ENCODE measurements at regions not wholly inside any gene's neighbourhood (a gene's known extent, or its start where the extent isn't known, plus 50 kb on each side); places are given as distances from the start of the nearest gene placed in this dataset.
"Not testable (repeated sequence)": the region's sequence is repeated elsewhere in the genome, so short reads cannot be mapped to it uniquely, and the experiment has no call there.

- TF ChIP-seq EZH2 (IDR thresholded peaks at IDR 0.05; ENCODE audit: borderline replicate concordance, low read depth, low read length, poor library complexity, severe bottlenecking) (no peak), CTCF (conservative IDR thresholded peaks at IDR 0.05; ENCODE audit: low read depth, low read length) (no peak)
- no peaks in the 10 kb centered on the region for H3K27me3 ChIP-seq (replicated peaks; ENCODE audit: insufficient read depth, low read depth, low read length, poor library complexity)
- H3K36me3 ChIP-seq (ENCODE audit: insufficient read depth, low read length, poor library complexity, severe bottlenecking): no peaks in the 10 kb centered on the region
- no peak for DNase-seq (ENCODE audit: low spot score)
- intact Hi-C loops (cut with micrococcal nuclease; ENCODE audit: unreplicated experiment): loop anchor here (10.0 kb wide), 1 partner anchor 678 kb away; the partner anchor contains the start of gene RMC1
- H3K9me3 ChIP-seq (ENCODE audit: low read depth, low read length, poor library complexity, severe bottlenecking): no peaks in the 10 kb centered on the region
- CTCF ChIA-PET: no interaction called here
- POLR2A ChIA-PET (ENCODE audit: low non-redundant PET): no interaction called here
- no peak overlapping the region for H3K4me3 ChIP-seq (ENCODE audit: low read depth, low read length, poor library complexity, severe bottlenecking)
- H3K27ac ChIP-seq (ENCODE audit: low read depth, low read length, poor library complexity, severe bottlenecking): no peak overlapping the region
- no TSS peak for BruUV-seq (replicated peaks)
- H3K4me1 ChIP-seq (ENCODE audit: insufficient read depth, low read length, poor library complexity, severe bottlenecking): peaks cover 11% of the 10 kb centered on the region
These were observed 105.9 kb upstream of the RBBP8 start for GRCh38 chr18:22827216-22827615.

GRCh38 chr18:22827741-22828140, 105.4 kb upstream of the RBBP8 start:
- ChIA-PET POLR2A (ENCODE audit: low non-redundant PET) (no interaction called here), CTCF (interaction anchor here (0.5 kb wide), 1 partner anchor 158 kb away, joined by 6 read pairs; no protein-coding TSS in a partner anchor)
- H3K4me3 ChIP-seq (ENCODE audit: low read depth, low read length, poor library complexity, severe bottlenecking): no peak overlapping the region
- no peak for DNase-seq (ENCODE audit: low spot score)
- no peaks in the 10 kb centered on the region for H3K36me3 ChIP-seq (ENCODE audit: insufficient read depth, low read length, poor library complexity, severe bottlenecking)
- BruUV-seq (replicated peaks): no TSS peak
- no peak overlapping the region for H3K27ac ChIP-seq (ENCODE audit: low read depth, low read length, poor library complexity, severe bottlenecking)
- H3K9me3 ChIP-seq (ENCODE audit: low read depth, low read length, poor library complexity, severe bottlenecking): no peaks in the 10 kb centered on the region
- peaks cover 6% of the 10 kb centered on the region for H3K4me1 ChIP-seq (ENCODE audit: insufficient read depth, low read length, poor library complexity, severe bottlenecking)
- no peak for TF ChIP-seq EZH2 (IDR thresholded peaks at IDR 0.05; ENCODE audit: borderline replicate concordance, low read depth, low read length, poor library complexity, severe bottlenecking)
- no peak for TF ChIP-seq CTCF (conservative IDR thresholded peaks at IDR 0.05; ENCODE audit: low read depth, low read length)
- no peaks in the 10 kb centered on the region for H3K27me3 ChIP-seq (replicated peaks; ENCODE audit: insufficient read depth, low read depth, low read length, poor library complexity)
- intact Hi-C loops (cut with micrococcal nuclease; ENCODE audit: unreplicated experiment): loop anchor here (10.0 kb wide), 1 partner anchor 677 kb away; the partner anchor contains the start of gene RMC1

- POLR2A ChIA-PET (ENCODE audit: low non-redundant PET): no interaction called here
- no peaks in the 10 kb centered on the region for H3K9me3 ChIP-seq (ENCODE audit: low read depth, low read length, poor library complexity, severe bottlenecking)
- no TSS peak for BruUV-seq (replicated peaks)
- no peak overlapping the region for H3K4me3 ChIP-seq (ENCODE audit: low read depth, low read length, poor library complexity, severe bottlenecking)
- CTCF ChIA-PET: interaction anchor here (0.5 kb wide), 1 partner anchor 158 kb away, joined by 6 read pairs; no protein-coding TSS in a partner anchor
- no peak overlapping the region for H3K27ac ChIP-seq (ENCODE audit: low read depth, low read length, poor library complexity, severe bottlenecking)
- no peaks in the 10 kb centered on the region for H3K36me3 ChIP-seq (ENCODE audit: insufficient read depth, low read length, poor library complexity, severe bottlenecking)
- DNase-seq (ENCODE audit: low spot score): no peak
- peaks cover 1% of the 10 kb centered on the region for H3K4me1 ChIP-seq (ENCODE audit: insufficient read depth, low read length, poor library complexity, severe bottlenecking)
- TF ChIP-seq CTCF (conservative IDR thresholded peaks at IDR 0.05; ENCODE audit: low read depth, low read length) (no peak), EZH2 (IDR thresholded peaks at IDR 0.05; ENCODE audit: borderline replicate concordance, low read depth, low read length, poor library complexity, severe bottlenecking) (no peak)
- no peaks in the 10 kb centered on the region for H3K27me3 ChIP-seq (replicated peaks; ENCODE audit: insufficient read depth, low read depth, low read length, poor library complexity)
- intact Hi-C loops (cut with micrococcal nuclease; ENCODE audit: unreplicated experiment): loop anchor here (10.0 kb wide), 1 partner anchor 677 kb away; the partner anchor contains the start of gene RMC1
These were observed 105.0 kb upstream of the RBBP8 start for GRCh38 chr18:22828171-22828570.

- H3K36me3 ChIP-seq (ENCODE audit: insufficient read depth, low read length, poor library complexity, severe bottlenecking); POLR2A ChIA-PET (ENCODE audit: low non-redundant PET); H3K27me3 ChIP-seq (replicated peaks; ENCODE audit: insufficient read depth, low read depth, low read length, poor library complexity); H3K4me1 ChIP-seq (ENCODE audit: insufficient read depth, low read length, poor library complexity, severe bottlenecking); CTCF ChIA-PET; DNase-seq (ENCODE audit: low spot score); H3K27ac ChIP-seq (ENCODE audit: low read depth, low read length, poor library complexity, severe bottlenecking); H3K9me3 ChIP-seq (ENCODE audit: low read depth, low read length, poor library complexity, severe bottlenecking); H3K4me3 ChIP-seq (ENCODE audit: low read depth, low read length, poor library complexity, severe bottlenecking); BruUV-seq (replicated peaks): not testable (repeated sequence)
- intact Hi-C loops (cut with micrococcal nuclease; ENCODE audit: unreplicated experiment): loop anchor here (10.0 kb wide), 1 partner anchor 676 kb away; the partner anchor contains the start of gene RMC1
These were observed 104.5 kb upstream of the RBBP8 start for GRCh38 chr18:22828583-22828982.
